Globus pallidus (tissue), 1 donor: ENCODE measurements at regions not wholly inside any gene's neighbourhood (a gene's known extent, or its start where the extent isn't known, plus 50 kb on each side); places are given as distances from the start of the nearest gene placed in this dataset.

Experiments
- DNase-seq: peaks from one replicate; pipeline ENCODE4 v3.0.0-alpha.2; 2015; ENCODE audit warnings: low spot score

DNA sequence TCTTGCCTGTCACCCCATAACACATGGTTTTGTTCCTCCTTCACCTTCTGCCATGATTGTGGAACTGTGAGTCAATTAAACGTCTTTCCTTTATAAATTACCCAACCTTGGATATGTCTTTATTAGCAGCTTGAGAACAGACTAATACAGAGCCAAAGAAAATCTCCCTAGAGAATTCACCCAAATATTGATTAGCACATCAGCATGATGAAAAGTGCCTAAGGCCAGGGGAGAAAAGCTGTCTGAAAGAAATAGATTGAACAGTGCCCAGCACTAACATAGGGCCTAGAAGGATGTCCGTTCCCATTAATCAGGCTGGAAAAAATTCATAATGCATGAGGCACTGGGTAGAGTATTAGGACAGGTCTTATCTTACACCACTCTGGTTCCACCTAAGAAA is 111.9 kb upstream of the CALN1 start:
- no peak for DNase-seq

DNA sequence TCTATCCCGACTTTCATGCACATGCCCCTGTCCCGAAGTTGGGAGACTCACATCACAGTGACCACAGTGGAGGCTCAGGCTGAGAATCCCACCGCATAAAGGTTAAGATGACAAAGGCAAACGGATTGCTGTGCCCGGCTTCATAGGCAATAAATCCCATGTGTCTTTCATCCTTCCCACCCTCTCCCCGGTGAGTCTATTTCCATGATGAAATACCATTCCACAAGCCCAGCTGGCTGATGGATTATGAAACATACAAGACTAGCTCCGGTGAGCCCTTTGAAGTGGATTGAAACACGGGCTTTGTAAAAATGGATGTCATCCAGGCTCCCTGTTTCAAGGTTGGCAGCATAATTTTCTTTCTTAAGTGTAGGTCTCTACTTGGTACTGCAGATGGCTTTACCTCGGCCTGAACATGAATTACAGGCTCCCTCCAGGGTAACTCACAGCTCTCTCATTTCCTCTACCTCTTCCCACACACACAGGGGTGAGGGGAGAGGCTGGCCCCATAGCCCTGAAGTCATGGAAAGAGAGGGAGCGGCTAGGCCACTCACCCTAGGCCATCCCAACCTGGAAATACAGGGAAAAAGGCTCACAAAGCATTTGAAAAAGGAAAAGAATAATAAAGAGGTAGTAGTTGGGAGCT is 92.0 kb upstream of the CALN1 start:
- DNase-seq: no peak

- no peak for DNase-seq
Measured at GRCh38 chr7:72503644-72504043, 91.5 kb upstream of the CALN1 start.

DNA sequence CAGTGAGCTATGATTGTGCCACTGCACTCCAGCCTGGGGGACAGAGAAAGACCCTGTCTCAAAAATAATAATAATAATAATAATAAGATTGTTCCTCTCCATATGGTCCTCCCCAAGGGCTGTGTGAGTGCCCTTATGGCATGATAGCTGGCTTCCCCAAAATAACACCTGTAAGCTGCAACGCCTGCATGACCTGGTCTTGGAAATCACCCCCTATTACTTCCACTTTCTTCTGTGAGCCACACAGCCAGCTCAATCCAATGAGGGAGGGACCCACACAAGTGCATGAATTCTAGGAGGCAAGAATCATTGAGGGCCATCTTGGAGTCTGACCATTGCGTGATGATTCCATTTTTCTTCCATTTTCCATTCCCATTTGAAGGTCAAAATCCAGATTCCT is 82.7 kb upstream of the CALN1 start:
- no peak for DNase-seq

GRCh38 chr7:72493850-72494661 is 81.9 kb upstream of the CALN1 start:
- DNase-seq: peak; percentile 54

- DNase-seq: no peak
Measured at GRCh38 chr7:72492461-72493065, 80.4 kb upstream of the CALN1 start.

- DNase-seq: no peak
Measured at GRCh38 chr7:72490301-72490700, 78.2 kb upstream of the CALN1 start.

GRCh38 chr7:72481934-72482333 is 69.8 kb upstream of the CALN1 start:
- DNase-seq: no peak

DNA sequence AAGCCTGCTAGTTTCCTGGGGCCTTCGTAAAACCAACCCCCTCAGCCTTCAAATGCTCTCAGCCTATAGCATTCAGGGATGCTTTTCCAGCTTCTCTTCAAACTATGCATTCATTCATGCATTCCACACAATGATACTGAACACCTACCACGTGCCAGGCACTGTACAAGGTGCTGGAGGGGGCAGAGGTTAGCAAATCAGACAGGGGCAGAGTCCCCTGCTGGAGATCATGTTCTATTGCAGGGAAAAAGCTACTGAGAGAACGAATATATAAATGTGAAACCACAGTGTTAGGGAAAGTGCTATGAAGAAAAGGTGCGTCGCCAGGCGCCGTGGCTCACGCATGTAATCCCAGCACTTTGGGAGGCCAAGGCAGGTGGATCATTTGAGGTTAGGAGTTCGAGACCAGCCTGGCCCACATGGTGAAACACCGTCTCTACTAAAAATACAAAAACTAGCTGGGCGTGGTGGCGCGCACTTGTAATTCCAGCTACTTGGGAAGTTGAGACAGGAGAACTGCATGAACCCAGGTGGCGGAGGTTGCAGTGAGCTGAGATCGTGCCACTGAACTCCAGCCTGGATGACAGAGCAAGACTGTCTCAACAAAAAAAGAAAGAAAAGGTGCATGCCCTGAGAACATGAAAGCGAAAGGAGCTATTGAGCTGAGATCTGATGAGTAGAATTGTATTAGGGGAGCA is 64.6 kb upstream of the CALN1 start:
- no peak for DNase-seq

- DNase-seq: no peak
Measured at GRCh38 chr7:72467237-72467636, 55.1 kb upstream of the CALN1 start.

DNA sequence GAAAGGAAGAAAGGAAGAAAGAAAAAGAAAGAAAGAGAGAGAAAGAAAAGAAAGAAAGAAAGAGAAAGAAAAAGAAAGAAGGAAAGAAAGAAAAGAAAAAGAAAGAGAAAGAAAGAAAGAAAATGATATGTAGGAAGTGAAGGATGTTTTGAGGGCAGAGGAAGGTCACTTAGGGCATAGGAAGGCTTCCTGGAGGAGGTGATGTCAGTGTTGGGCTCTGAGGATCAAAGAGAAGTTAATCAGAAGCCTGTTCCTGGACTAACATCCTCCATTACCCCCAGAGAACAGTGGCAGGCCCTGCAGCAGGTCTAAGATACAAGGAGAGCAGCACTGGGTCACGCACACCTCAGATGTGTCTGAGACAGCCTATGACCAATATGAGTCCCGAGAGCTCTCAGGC is 54.7 kb upstream of the CALN1 start:
- DNase-seq: no peak

GRCh38 chr7:72465521-72465920 is 53.4 kb upstream of the CALN1 start:
- DNase-seq: no peak

GRCh38 chr7:72462311-72462710 is 50.2 kb upstream of the CALN1 start:
- no peak for DNase-seq
